ENCODE measurements at regions not wholly inside any gene's neighbourhood (a gene's known extent, or its start where the extent isn't known, plus 50 kb on each side); places are given as distances from the start of the nearest gene placed in this dataset.

GRCh38 chr6:105821777-105822176, 264.4 kb upstream of the PRDM1 start:
- no peak for ATAC-seq
- CTCF ChIA-PET (ENCODE audit: low intra/inter-chr PET ratio, low total read pairs): no interaction called here
- in situ Hi-C loops (cut with HindIII; ENCODE audit: extremely low pct_ligation_motif_present, low pct_unique_long_range_greater_than_20kb): no loop called here
- no peak for TF ChIP-seq ZNF558 (CRISPR knock-in tag; IDR thresholded peaks at IDR 0.05; ENCODE audit: borderline replicate concordance)
- no peak for TF ChIP-seq AGO1 (IDR thresholded peaks at IDR 0.05; ENCODE audit: low read depth, low read length, poor library complexity, severe bottlenecking)
- TF ChIP-seq ZBTB46 (CRISPR knock-in tag; IDR thresholded peaks at IDR 0.05; ENCODE audit: borderline replicate concordance): no peak
- TF ChIP-seq AKNA (CRISPR knock-in tag; IDR thresholded peaks at IDR 0.05; ENCODE audit: borderline replicate concordance): no peak
- TF ChIP-seq ZNF143 (CRISPR knock-in tag; IDR thresholded peaks at IDR 0.05): no peak
- TF ChIP-seq CTCF (CRISPR knock-in tag; IDR thresholded peaks at IDR 0.05): no peak
- no peak for TF ChIP-seq JARID2 (CRISPR knock-in tag; IDR thresholded peaks at IDR 0.05; ENCODE audit: insufficient replicate concordance)
- no peak for TF ChIP-seq TCF7 (IDR thresholded peaks at IDR 0.05; ENCODE audit: low read depth)
- no peak for TF ChIP-seq RNF2 (conservative IDR thresholded peaks at IDR 0.05; ENCODE audit: low read depth)
- TF ChIP-seq ZNF792 (CRISPR knock-in tag; IDR thresholded peaks at IDR 0.05): no peak
- TF ChIP-seq EED (CRISPR knock-in tag; IDR thresholded peaks at IDR 0.05): no peak
- no peak for TF ChIP-seq FOXO4 (CRISPR knock-in tag; conservative IDR thresholded peaks at IDR 0.05)
- no peak for TF ChIP-seq ZMAT5 (CRISPR knock-in tag; IDR thresholded peaks at IDR 0.05; ENCODE audit: borderline replicate concordance, low read depth)

More at GRCh38 chr6:105821777-105822176, 264.4 kb upstream of the PRDM1 start:
- Histone ChIP-seq H3K36me3 (replicated peaks in 1 of 2; ENCODE audit: control insufficient read depth in 1 of 2, insufficient read depth in 2 of 2, low read length in 2 of 2) (no peaks in the 10 kb centered on the region), H3K27ac (ENCODE audit: extremely low read length, insufficient read depth, low read length) (no peak overlapping the region), H3K4me1 (ENCODE audit: insufficient read depth, low read length) (no peaks in the 10 kb centered on the region), H3K4me3 (replicated peaks in 1 of 3; ENCODE audit: insufficient read depth in 1 of 3, low read depth in 2 of 3, low read length in 3 of 3) (no peak overlapping the region), H3K79me2 (ENCODE audit: insufficient read depth, low read length) (no peaks in the 10 kb centered on the region), H3K27me3 (ENCODE audit: control insufficient read depth in 1 of 2, insufficient read depth in 2 of 2, low read length in 2 of 2) (0 out of 5 replicates have a peak, but pooled peaks cover 0 to under 1% of the 10 kb centered on the region in 2 experiments), H3K9ac (ENCODE audit: insufficient read depth, low read depth, low read length) (no peak overlapping the region), H3K9me3 (ENCODE audit: low read length) (no peaks in the 10 kb centered on the region), H2AFZ (ENCODE audit: low read length) (no peak overlapping the region), H3K4me2 (ENCODE audit: low read depth, low read length) (no peak overlapping the region), H4K20me1 (ENCODE audit: insufficient read depth, low read length) (no peaks in the 10 kb centered on the region)
- FAIRE-seq (no peak), DNase-seq (ENCODE audit: low spot score) (no peak)
- POLR2A ChIA-PET: no interaction called here
- no TSS peak for BruUV-seq (replicated peaks)
- WGBS (ENCODE audit: low lambda C conversion rate): 0% methylated on average over 1 of the region's 1 CpG
- intact Hi-C loops (cut with micrococcal nuclease; ENCODE audit: unreplicated experiment): no loop called here
